ENCODE measurements at regions not wholly inside any gene's neighbourhood (a gene's known extent, or its start where the extent isn't known, plus 50 kb on each side); places are given as distances from the start of the nearest gene placed in this dataset.
"Not testable (repeated sequence)": the region's sequence is repeated elsewhere in the genome, so short reads cannot be mapped to it uniquely, and the experiment has no call there.

DNA sequence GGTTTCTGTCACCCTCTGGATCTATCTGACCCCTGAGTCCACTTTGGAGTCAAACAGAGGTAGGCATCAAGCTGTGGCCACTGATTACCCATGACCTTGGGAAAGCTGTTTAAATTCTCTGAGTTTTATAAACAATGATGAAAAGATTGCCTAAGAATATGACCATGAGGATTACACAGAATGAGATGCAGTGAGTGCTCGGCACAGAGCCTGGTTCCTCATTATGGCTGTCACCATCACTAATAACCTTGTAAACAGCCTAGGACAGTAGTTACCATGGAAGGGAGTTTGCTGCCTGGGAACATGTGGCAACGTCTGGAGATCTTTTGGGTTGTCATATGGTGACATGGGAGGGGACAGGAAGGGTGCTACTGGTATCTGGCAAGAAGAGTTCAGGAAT is 248.3 kb upstream of the KAZN start:
- intact Hi-C loops (cut with micrococcal nuclease): no loop called here
- POLR2A ChIA-PET: no interaction called here
- 75% methylated on average over 1 of the region's 2 CpGs for WGBS (ENCODE audit: insufficient coverage)

DNA sequence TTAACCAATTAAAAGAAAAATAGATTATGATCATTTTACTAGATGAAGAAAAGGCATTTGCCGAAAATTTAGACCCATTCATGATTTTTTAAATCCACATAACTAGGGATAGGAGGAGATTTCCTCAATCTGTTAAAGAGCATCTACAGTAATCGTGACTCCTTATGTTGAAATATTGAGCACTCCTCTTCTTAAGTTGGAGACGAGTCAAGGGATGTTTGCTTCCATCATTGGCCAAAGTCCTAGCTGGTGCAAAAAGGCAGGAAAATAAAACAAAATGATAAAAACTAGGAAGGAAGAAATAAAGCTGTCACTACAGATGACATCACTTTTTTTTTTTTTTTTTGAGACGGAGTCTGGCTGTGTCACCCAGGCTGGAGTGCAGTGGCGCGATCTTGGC is 245.6 kb upstream of the KAZN start:
- H3K9me3 ChIP-seq (ENCODE audit: control extremely low read depth in 1 of 3, control insufficient read depth in 2 of 3, insufficient read depth in 1 of 3, low read length in 2 of 3): peaks cover 0 to 12% (median 0%) of the 10 kb centered on the region in 3 donors
- DNase-seq: no peak
- intact Hi-C loops (cut with micrococcal nuclease): no loop called here
- no peak overlapping the region for H3K9ac ChIP-seq (ENCODE audit: low read length)
- H3K79me2 ChIP-seq (ENCODE audit: control insufficient read depth, insufficient read depth, low read length): no peaks in the 10 kb centered on the region
- CTCF ChIA-PET: no interaction called here
- no peak for ATAC-seq (ENCODE audit: low read depth)
- POLR2A ChIA-PET: no interaction called here
- H3K4me3 ChIP-seq (ENCODE audit: control extremely low read depth in 1 of 5, extremely low read depth in 1 of 5, insufficient read depth in 1 of 5, low read depth in 2 of 5, low read length in 4 of 5): no peak overlapping the region
- no peak overlapping the region for H3K27ac Mint-ChIP-seq
- peaks cover 6% of the 10 kb centered on the region for H3K27me3 Mint-ChIP-seq
- H4K20me1 ChIP-seq (ENCODE audit: control insufficient read depth, insufficient read depth, low read length, poor library complexity, severe bottlenecking): no peaks in the 10 kb centered on the region
- no peaks in the 10 kb centered on the region for H3K4me1 Mint-ChIP-seq
- H2AFZ ChIP-seq (ENCODE audit: insufficient read depth, low read depth, low read length, poor library complexity, severe bottlenecking): no peak overlapping the region
- H3K27me3 ChIP-seq (replicated peaks in 1 of 4; ENCODE audit: control extremely low read depth in 1 of 4, control insufficient read depth in 3 of 4, insufficient read depth in 4 of 4, low read length in 3 of 4): no peaks in the 10 kb centered on the region
- no peak overlapping the region for H3K4me3 Mint-ChIP-seq
- H3K9me3 Mint-ChIP-seq (ENCODE audit: insufficient read depth): peaks cover 3% of the 10 kb centered on the region
- H3K4me2 ChIP-seq (replicated peaks; ENCODE audit: low read depth, low read length, poor library complexity, severe bottlenecking): no peak overlapping the region
- H3K36me3 ChIP-seq (replicated peaks in 1 of 2; ENCODE audit: control extremely low read depth in 1 of 2, control insufficient read depth in 1 of 2, extremely low read depth in 1 of 2, insufficient read depth in 2 of 2, low read length in 1 of 2): no peaks in the 10 kb centered on the region
- H3K4me1 ChIP-seq (ENCODE audit: control insufficient read depth in 2 of 2, insufficient read depth in 2 of 2, low read length in 2 of 2): no peaks in the 10 kb centered on the region
- no peak for TF ChIP-seq EZH2 (IDR thresholded peaks at IDR 0.05; ENCODE audit: borderline replicate concordance, insufficient read depth, low read depth, low read length, poor library complexity, severe bottlenecking)
- TF ChIP-seq, protein P1, sequence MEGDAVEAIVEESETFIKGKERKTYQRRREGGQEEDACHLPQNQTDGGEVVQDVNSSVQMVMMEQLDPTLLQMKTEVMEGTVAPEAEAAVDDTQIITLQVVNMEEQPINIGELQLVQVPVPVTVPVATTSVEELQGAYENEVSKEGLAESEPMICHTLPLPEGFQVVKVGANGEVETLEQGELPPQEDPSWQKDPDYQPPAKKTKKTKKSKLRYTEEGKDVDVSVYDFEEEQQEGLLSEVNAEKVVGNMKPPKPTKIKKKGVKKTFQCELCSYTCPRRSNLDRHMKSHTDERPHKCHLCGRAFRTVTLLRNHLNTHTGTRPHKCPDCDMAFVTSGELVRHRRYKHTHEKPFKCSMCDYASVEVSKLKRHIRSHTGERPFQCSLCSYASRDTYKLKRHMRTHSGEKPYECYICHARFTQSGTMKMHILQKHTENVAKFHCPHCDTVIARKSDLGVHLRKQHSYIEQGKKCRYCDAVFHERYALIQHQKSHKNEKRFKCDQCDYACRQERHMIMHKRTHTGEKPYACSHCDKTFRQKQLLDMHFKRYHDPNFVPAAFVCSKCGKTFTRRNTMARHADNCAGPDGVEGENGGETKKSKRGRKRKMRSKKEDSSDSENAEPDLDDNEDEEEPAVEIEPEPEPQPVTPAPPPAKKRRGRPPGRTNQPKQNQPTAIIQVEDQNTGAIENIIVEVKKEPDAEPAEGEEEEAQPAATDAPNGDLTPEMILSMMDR (IDR thresholded peaks at IDR 0.05): no peak
- no CpG with 5 or more reads among the region's 6 CpGs for WGBS (ENCODE audit: insufficient coverage)
- no peak overlapping the region for H3K27ac ChIP-seq (ENCODE audit: low read length in 2 of 2)

More for the DNA sequence above, 248.3 kb upstream of the KAZN start:
- H3K27ac Mint-ChIP-seq: no peak overlapping the region
- H3K9me3 Mint-ChIP-seq (ENCODE audit: insufficient read depth): no peaks in the 10 kb centered on the region
- Histone ChIP-seq H3K27me3 (replicated peaks in 1 of 4; ENCODE audit: control extremely low read depth in 1 of 4, control insufficient read depth in 3 of 4, insufficient read depth in 4 of 4, low read length in 3 of 4) (no peaks in the 10 kb centered on the region), H3K27ac (ENCODE audit: low read length in 2 of 2) (no peak overlapping the region), H2AFZ (ENCODE audit: insufficient read depth, low read depth, low read length, poor library complexity, severe bottlenecking) (no peak overlapping the region), H3K9ac (ENCODE audit: low read length) (no peak overlapping the region), H3K9me3 (ENCODE audit: control extremely low read depth in 1 of 3, control insufficient read depth in 2 of 3, insufficient read depth in 1 of 3, low read length in 2 of 3) (peaks cover 0 to 12% (median 0%) of the 10 kb centered on the region in 3 donors), H3K79me2 (ENCODE audit: control insufficient read depth, insufficient read depth, low read length) (no peaks in the 10 kb centered on the region), H3K36me3 (replicated peaks in 1 of 2; ENCODE audit: control extremely low read depth in 1 of 2, control insufficient read depth in 1 of 2, extremely low read depth in 1 of 2, insufficient read depth in 2 of 2, low read length in 1 of 2) (no peaks in the 10 kb centered on the region), H3K4me3 (ENCODE audit: control extremely low read depth in 1 of 5, extremely low read depth in 1 of 5, insufficient read depth in 1 of 5, low read depth in 2 of 5, low read length in 4 of 5) (no peak overlapping the region), H3K4me1 (ENCODE audit: control insufficient read depth in 2 of 2, insufficient read depth in 2 of 2, low read length in 2 of 2) (no peaks in the 10 kb centered on the region), H4K20me1 (ENCODE audit: control insufficient read depth, insufficient read depth, low read length, poor library complexity, severe bottlenecking) (no peaks in the 10 kb centered on the region), H3K4me2 (replicated peaks; ENCODE audit: low read depth, low read length, poor library complexity, severe bottlenecking) (no peak overlapping the region)
- CTCF ChIA-PET: no interaction called here
- peaks cover 6% of the 10 kb centered on the region for H3K27me3 Mint-ChIP-seq
- H3K4me1 Mint-ChIP-seq: no peaks in the 10 kb centered on the region
- ATAC-seq (ENCODE audit: low read depth): no peak
- no peak overlapping the region for H3K4me3 Mint-ChIP-seq
- DNase-seq: no peak
- TF ChIP-seq EZH2 (IDR thresholded peaks at IDR 0.05; ENCODE audit: borderline replicate concordance, insufficient read depth, low read depth, low read length, poor library complexity, severe bottlenecking): no peak
- TF ChIP-seq, protein P1 (IDR thresholded peaks at IDR 0.05): no peak

DNA sequence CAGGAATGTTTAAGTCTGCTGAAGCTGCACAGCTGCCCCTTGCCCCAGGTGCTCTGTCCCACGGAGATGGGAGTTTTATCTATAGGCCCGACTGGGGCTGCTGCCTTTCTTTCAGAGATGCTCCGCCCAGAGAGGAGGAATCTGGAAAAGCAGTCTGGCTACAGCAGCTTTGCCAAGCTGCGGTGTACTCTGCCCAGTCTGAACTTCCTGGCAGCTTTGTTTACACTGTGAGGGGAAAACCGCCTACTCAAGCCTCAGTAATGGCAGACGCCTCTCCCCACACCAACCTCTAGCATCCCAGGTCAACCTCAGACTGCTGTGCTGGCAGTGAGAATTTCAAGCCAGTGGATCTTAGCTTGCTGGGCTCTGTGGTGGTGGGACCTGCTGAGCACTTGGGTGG is 237.5 kb upstream of the KAZN start:
- H3K4me1 ChIP-seq (ENCODE audit: control insufficient read depth in 2 of 2, insufficient read depth in 2 of 2, low read length in 2 of 2); H3K4me1 Mint-ChIP-seq; DNase-seq; H3K4me3 Mint-ChIP-seq; H2AFZ ChIP-seq (ENCODE audit: insufficient read depth, low read depth, low read length, poor library complexity, severe bottlenecking); H3K36me3 ChIP-seq (replicated peaks in 1 of 2; ENCODE audit: control extremely low read depth in 1 of 2, control insufficient read depth in 1 of 2, extremely low read depth in 1 of 2, insufficient read depth in 2 of 2, low read length in 1 of 2); H3K9me3 Mint-ChIP-seq (ENCODE audit: insufficient read depth); H3K27ac Mint-ChIP-seq; intact Hi-C loops (cut with micrococcal nuclease); H4K20me1 ChIP-seq (ENCODE audit: control insufficient read depth, insufficient read depth, low read length, poor library complexity, severe bottlenecking); CTCF ChIA-PET; POLR2A ChIA-PET; H3K27ac ChIP-seq (ENCODE audit: low read length in 2 of 2); H3K4me2 ChIP-seq (replicated peaks; ENCODE audit: low read depth, low read length, poor library complexity, severe bottlenecking); H3K27me3 ChIP-seq (replicated peaks in 1 of 4; ENCODE audit: control extremely low read depth in 1 of 4, control insufficient read depth in 3 of 4, insufficient read depth in 4 of 4, low read length in 3 of 4); H3K79me2 ChIP-seq (ENCODE audit: control insufficient read depth, insufficient read depth, low read length); H3K4me3 ChIP-seq (ENCODE audit: control extremely low read depth in 1 of 5, extremely low read depth in 1 of 5, insufficient read depth in 1 of 5, low read depth in 2 of 5, low read length in 4 of 5); ATAC-seq (ENCODE audit: low read depth); H3K9ac ChIP-seq (ENCODE audit: low read length): not testable (repeated sequence)
- H3K9me3 ChIP-seq (ENCODE audit: control extremely low read depth in 1 of 3, control insufficient read depth in 2 of 3, insufficient read depth in 1 of 3, low read length in 2 of 3): peaks cover 0 to 16% (median 2%) of the 10 kb centered on the region in 3 donors
- WGBS (ENCODE audit: insufficient coverage): 50% methylated on average over 4 of the region's 6 CpGs
- H3K27me3 Mint-ChIP-seq: peaks cover 15% of the 10 kb centered on the region

All from B cell (primary cell).